ENCODE measurements at regions not wholly inside any gene's neighbourhood (a gene's known extent, or its start where the extent isn't known, plus 50 kb on each side); places are given as distances from the start of the nearest gene placed in this dataset.

GRCh38 chr7:54963155-54963554 is 55.7 kb upstream of the EGFR start:
- no peak overlapping the region for H2BK5ac ChIP-seq (ENCODE audit: low read depth, low read length, poor library complexity, severe bottlenecking)
- H4K5ac ChIP-seq (ENCODE audit: low read depth, low read length) = no peak overlapping the region
- peaks cover 6% of the 10 kb centered on the region; the same call in 1 of the 2 replicates for H3K9me1 ChIP-seq (ENCODE audit: insufficient read depth, low read length)
- H2AFZ ChIP-seq (replicated peaks; ENCODE audit: low read length, poor library complexity) = no peak overlapping the region
- no peak overlapping the region for H4K91ac ChIP-seq (ENCODE audit: insufficient read depth, low read depth, low read length)
- H3K36me3 ChIP-seq (ENCODE audit: control insufficient read depth, insufficient read depth, low read length) = no peaks in the 10 kb centered on the region
- ChIA-PET POLR2A (ENCODE audit: unreplicated experiment) (no interaction called here), CTCF (interaction anchor here (0.6 kb wide), 1 partner anchor 72 kb away, joined by 3 read pairs; no protein-coding TSS in a partner anchor)
- H3K79me1 ChIP-seq (ENCODE audit: low read depth in 1 of 2, low read length in 2 of 2) = no peaks in the 10 kb centered on the region
- no peak overlapping the region for H3K56ac ChIP-seq (ENCODE audit: extremely low read depth, insufficient read depth, low read length)
- dilution Hi-C loops (cut with HindIII; ENCODE audit: low sequenced_read_pairs, unreplicated experiment) = loop anchor here (5.0 kb wide), 1 partner anchor 34 kb away; no protein-coding TSS in a partner anchor
- H2BK120ac ChIP-seq (ENCODE audit: low read depth, low read length) = no peak overlapping the region
- H4K20me1 ChIP-seq (ENCODE audit: insufficient read depth, low read length) = no peaks in the 10 kb centered on the region
- no peak overlapping the region for H2AK5ac ChIP-seq (ENCODE audit: low read depth, low read length)
- H3K27me3 ChIP-seq (ENCODE audit: control insufficient read depth, insufficient read depth, low read length) = no peaks in the 10 kb centered on the region; the same call in 1 of the 2 replicates
- H3K9me3 ChIP-seq (ENCODE audit: control insufficient read depth, insufficient read depth, low read length) = peaks cover 6% of the 10 kb centered on the region
- intact Hi-C loops (cut with micrococcal nuclease) = no loop called here
- no TSS peak for BruUV-seq (replicated peaks)
- no peak overlapping the region for H2AK9ac ChIP-seq (replicated peaks; ENCODE audit: low read depth, low read length, poor library complexity)
- no peak overlapping the region for H4K8ac ChIP-seq (ENCODE audit: low read depth in 2 of 2, low read length in 2 of 2)
- no peak overlapping the region for H3K4ac ChIP-seq (ENCODE audit: low read depth, low read length)
- in situ Hi-C loops (cut with MboI; ENCODE audit: low sequenced_read_pairs) = no loop called here
- no peak overlapping the region for H3K4me2 ChIP-seq (ENCODE audit: low read depth, low read length)
- no peak overlapping the region for H2BK15ac ChIP-seq (ENCODE audit: low read depth, low read length)
- H3K18ac ChIP-seq (ENCODE audit: low read depth, low read length) = no peak overlapping the region
- no peak for TF ChIP-seq CEBPB (IDR thresholded peaks at IDR 0.05; ENCODE audit: low read depth, low read length)
- no peak for TF ChIP-seq CTCF (conservative IDR thresholded peaks at IDR 0.05; ENCODE audit: low read depth, low read length)
- TF ChIP-seq BHLHE40 (IDR thresholded peaks at IDR 0.05; ENCODE audit: low read depth, low read length) = no peak
- TF ChIP-seq MAFK (IDR thresholded peaks at IDR 0.05; ENCODE audit: low read depth, low read length) = no peak
- H3K9ac ChIP-seq (ENCODE audit: low read depth, low read length) = no peak overlapping the region
- ATAC-seq (ENCODE audit: low read depth) = no peak
- H3K23ac ChIP-seq (ENCODE audit: low read depth, low read length) = no peak overlapping the region
- no peak overlapping the region for H2BK20ac ChIP-seq (ENCODE audit: low read depth, low read length)
- no peak overlapping the region for H3K27ac ChIP-seq (ENCODE audit: insufficient read depth, low read length)
- no peak for DNase-seq
- WGBS, 2 experiments (ENCODE audit: extremely low coverage in 2 of 2, insufficient read length in 1 of 2) = no CpG with 5 or more reads among the region's 1 CpG
- peaks cover 4% of the 10 kb centered on the region for H3K4me1 ChIP-seq (ENCODE audit: control insufficient read depth, insufficient read depth, low read length)
- no peak overlapping the region for H3K4me3 ChIP-seq (ENCODE audit: insufficient read depth, low read depth, low read length)
- no peak overlapping the region for H3K14ac ChIP-seq (replicated peaks; ENCODE audit: low read depth, low read length)

Measured in IMR-90 (cell line).